A673 (cell line): ENCODE measurements at regions not wholly inside any gene's neighbourhood (a gene's known extent, or its start where the extent isn't known, plus 50 kb on each side); places are given as distances from the start of the nearest gene placed in this dataset.

ENCODE experiments used
- BruUV-seq: library from RNA; stranded (reverse); fragments of 400-500 nt; replicated peaks from 2 replicates; lab custom pipeline; 2021; lab: Mats Ljungman, UMichigan
- CTCF ChIA-PET: fragments of 300-600 bp; sonication (Branson Sonifier 250); formaldehyde crosslinking; loops from one replicate; lab custom pipeline; 2022; ENCODE audit warnings: antibody characterized with exemption; lab: Charles Lee
- POLR2A ChIA-PET: fragments of 300-600 bp; sonication (Branson Sonifier 250); formaldehyde crosslinking; loops from one replicate; lab custom pipeline; 2022; ENCODE audit warnings: antibody characterized with exemption; ENCODE audit not compliant: low non-redundant PET; lab: Charles Lee
- DNase-seq: peaks from one replicate; pipeline ENCODE4 v3.0.0-alpha.2; 2015; ENCODE audit warnings: low spot score
- H3K27ac ChIP-seq: fragments of 200-600 bp; sonication (generic); 2 replicates; pipeline ENCODE4 v1.5.1; 2016; ENCODE audit warnings: mixed run types, low read depth, mild to moderate bottlenecking, mixed read lengths, antibody characterized with exemption, low read length; ENCODE audit not compliant: poor library complexity, severe bottlenecking
- H3K27me3 ChIP-seq: fragments of 200-600 bp; sonication (generic); replicated peaks from 2 replicates; pipeline ENCODE4 v1.6.1; 2017; ENCODE audit warnings: mixed run types, low read depth, mild to moderate bottlenecking, mixed read lengths, antibody characterized with exemption, low read length; ENCODE audit not compliant: insufficient read depth, poor library complexity
- H3K36me3 ChIP-seq: fragments of 200-600 bp; sonication (generic); 2 replicates; pipeline ENCODE4 v1.6.1; 2016; ENCODE audit warnings: mixed run types, mild to moderate bottlenecking, mixed read lengths, antibody characterized with exemption, low read length; ENCODE audit not compliant: insufficient read depth, poor library complexity, severe bottlenecking
- H3K4me1 ChIP-seq: fragments of 200-600 bp; sonication (generic); 2 replicates; pipeline ENCODE4 v1.6.1; 2017; ENCODE audit warnings: mixed run types, mild to moderate bottlenecking, mixed read lengths, antibody characterized with exemption, low read length; ENCODE audit not compliant: insufficient read depth, poor library complexity, severe bottlenecking
- H3K4me3 ChIP-seq: fragments of 200-600 bp; sonication (generic); 2 replicates; pipeline ENCODE4 v1.5.1; 2016; ENCODE audit warnings: low read depth, mixed run types, mild to moderate bottlenecking, mixed read lengths, low read length; ENCODE audit not compliant: poor library complexity, severe bottlenecking
- H3K9me3 ChIP-seq: fragments of 200-600 bp; sonication (generic); 2 replicates; pipeline ENCODE4 v1.6.1; 2016; ENCODE audit warnings: mixed run types, low read depth, mild to moderate bottlenecking, mixed read lengths, antibody characterized with exemption, low read length; ENCODE audit not compliant: poor library complexity, severe bottlenecking
- EZH2 ChIP-seq: fragments of 200-600 bp; sonication (generic); IDR thresholded peaks from 2 replicates; pipeline ENCODE4 v1.6.1; 2017; ENCODE audit warnings: borderline replicate concordance, low read depth, mild to moderate bottlenecking, mixed read lengths, antibody characterized with exemption, low read length; ENCODE audit not compliant: poor library complexity, severe bottlenecking
- intact Hi-C: fragments of 100-400 bp; cut with micrococcal nuclease; formaldehyde crosslinking; loops from one replicate; pipeline ENCODE4 v1.10.0; 2022; ENCODE audit not compliant: unreplicated experiment
- TF ChIP-seq, protein P1 (sequence below): fragments of 300-800, 200-600 bp; sonication (generic); conservative IDR thresholded peaks from 2 replicates; pipeline ENCODE4 v1.5.1; 2017; ENCODE audit warnings: low read depth, mild to moderate bottlenecking, antibody characterized with exemption, low read length, moderate library complexity, mixed read lengths

GRCh38 chr2:139805441-139805840, 1025.3 kb upstream of the NXPH2 start:
- Histone ChIP-seq H3K27me3 (no peaks in the 10 kb centered on the region), H3K4me1 (no peaks in the 10 kb centered on the region), H3K9me3 (no peaks in the 10 kb centered on the region), H3K27ac (no peak overlapping the region), H3K36me3 (no peaks in the 10 kb centered on the region), H3K4me3 (no peak overlapping the region)
- CTCF ChIA-PET = no interaction called here
- TF ChIP-seq EZH2 = no peak
- POLR2A ChIA-PET = no interaction called here
- DNase-seq = peak; percentile 47
- BruUV-seq = no TSS peak
- intact Hi-C loops = no loop called here

- no peak for TF ChIP-seq EZH2
- TF ChIP-seq, protein P1, sequence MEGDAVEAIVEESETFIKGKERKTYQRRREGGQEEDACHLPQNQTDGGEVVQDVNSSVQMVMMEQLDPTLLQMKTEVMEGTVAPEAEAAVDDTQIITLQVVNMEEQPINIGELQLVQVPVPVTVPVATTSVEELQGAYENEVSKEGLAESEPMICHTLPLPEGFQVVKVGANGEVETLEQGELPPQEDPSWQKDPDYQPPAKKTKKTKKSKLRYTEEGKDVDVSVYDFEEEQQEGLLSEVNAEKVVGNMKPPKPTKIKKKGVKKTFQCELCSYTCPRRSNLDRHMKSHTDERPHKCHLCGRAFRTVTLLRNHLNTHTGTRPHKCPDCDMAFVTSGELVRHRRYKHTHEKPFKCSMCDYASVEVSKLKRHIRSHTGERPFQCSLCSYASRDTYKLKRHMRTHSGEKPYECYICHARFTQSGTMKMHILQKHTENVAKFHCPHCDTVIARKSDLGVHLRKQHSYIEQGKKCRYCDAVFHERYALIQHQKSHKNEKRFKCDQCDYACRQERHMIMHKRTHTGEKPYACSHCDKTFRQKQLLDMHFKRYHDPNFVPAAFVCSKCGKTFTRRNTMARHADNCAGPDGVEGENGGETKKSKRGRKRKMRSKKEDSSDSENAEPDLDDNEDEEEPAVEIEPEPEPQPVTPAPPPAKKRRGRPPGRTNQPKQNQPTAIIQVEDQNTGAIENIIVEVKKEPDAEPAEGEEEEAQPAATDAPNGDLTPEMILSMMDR = no peak
- no peak overlapping the region for H3K4me3 ChIP-seq
- H3K36me3 ChIP-seq = no peaks in the 10 kb centered on the region
- no peaks in the 10 kb centered on the region for H3K4me1 ChIP-seq
- CTCF ChIA-PET = no interaction called here
- no peaks in the 10 kb centered on the region for H3K27me3 ChIP-seq
- no peak for DNase-seq
- H3K9me3 ChIP-seq = no peaks in the 10 kb centered on the region
- intact Hi-C loops = loop anchor here (5.0 to 10.0 kb wide), 2 partner anchors 874 to 1064 kb away; no protein-coding TSS in a partner anchor
- H3K27ac ChIP-seq = no peak overlapping the region
- POLR2A ChIA-PET = no interaction called here
- no TSS peak for BruUV-seq
Measured at GRCh38 chr2:139798391-139798790, 1018.2 kb upstream of the NXPH2 start.

- BruUV-seq = no TSS peak
- peak; percentile 83 for DNase-seq
- H3K27me3 ChIP-seq = no peaks in the 10 kb centered on the region
- POLR2A ChIA-PET = interaction anchor here (1.1 kb wide), 1 partner anchor 354 kb away, joined by 4 read pairs; no protein-coding TSS in a partner anchor
- no peak for TF ChIP-seq EZH2
- TF ChIP-seq, protein P1 = peak; percentile 72
- no peaks in the 10 kb centered on the region for H3K36me3 ChIP-seq
- CTCF ChIA-PET = no interaction called here
- no peaks in the 10 kb centered on the region for H3K9me3 ChIP-seq
- peaks cover 19% of the 10 kb centered on the region for H3K4me1 ChIP-seq
- H3K4me3 ChIP-seq = no peak overlapping the region
- H3K27ac ChIP-seq = no peak overlapping the region
- intact Hi-C loops = loop anchor here (1.0 to 10.0 kb wide), 3 partner anchors 353 to 866 kb away; no protein-coding TSS in a partner anchor
Measured at GRCh38 chr2:139790807-139791752, 1010.9 kb upstream of the NXPH2 start.
